ENCODE measurements at regions not wholly inside any gene's neighbourhood (a gene's known extent, or its start where the extent isn't known, plus 50 kb on each side); places are given as distances from the start of the nearest gene placed in this dataset.

DNA sequence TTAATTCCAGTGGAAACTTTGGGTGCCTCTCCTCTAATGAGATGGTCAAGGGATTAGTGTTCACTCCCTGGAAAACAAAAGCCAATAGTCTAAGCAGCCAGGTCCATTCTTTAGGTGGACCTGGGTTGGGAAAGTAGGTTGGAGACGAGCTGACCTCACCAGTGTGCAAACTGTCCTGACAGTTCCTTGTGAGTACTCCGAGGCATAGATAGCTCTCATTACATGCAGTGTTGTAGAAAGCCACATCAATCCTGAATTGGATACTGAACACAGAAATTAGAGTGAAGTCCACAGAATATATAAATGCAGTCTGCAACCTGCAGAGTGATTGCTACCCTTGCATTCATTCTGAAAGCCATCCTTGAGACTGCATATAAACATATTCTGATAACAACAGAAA lies 675.1 kb upstream of the CXADR start:
- intact Hi-C loops (cut with DNase I): no loop called here
- Histone ChIP-seq H3K4me1 (peaks cover 0 to 19% (median 0%) of the 10 kb centered on the region in 12 donors), H3K27me3 (no peaks in the 10 kb centered on the region), H3K27ac (no peak overlapping the region), H3K36me3 (no peaks in the 10 kb centered on the region), H3K4me3 (no peak overlapping the region), H3K9me3 (no peaks in the 10 kb centered on the region)
- no peak for DNase-seq
- ATAC-seq: no peak
- no peak for TF ChIP-seq POLR2A (IDR thresholded peaks at IDR 0.05)
- TF ChIP-seq, protein P1, sequence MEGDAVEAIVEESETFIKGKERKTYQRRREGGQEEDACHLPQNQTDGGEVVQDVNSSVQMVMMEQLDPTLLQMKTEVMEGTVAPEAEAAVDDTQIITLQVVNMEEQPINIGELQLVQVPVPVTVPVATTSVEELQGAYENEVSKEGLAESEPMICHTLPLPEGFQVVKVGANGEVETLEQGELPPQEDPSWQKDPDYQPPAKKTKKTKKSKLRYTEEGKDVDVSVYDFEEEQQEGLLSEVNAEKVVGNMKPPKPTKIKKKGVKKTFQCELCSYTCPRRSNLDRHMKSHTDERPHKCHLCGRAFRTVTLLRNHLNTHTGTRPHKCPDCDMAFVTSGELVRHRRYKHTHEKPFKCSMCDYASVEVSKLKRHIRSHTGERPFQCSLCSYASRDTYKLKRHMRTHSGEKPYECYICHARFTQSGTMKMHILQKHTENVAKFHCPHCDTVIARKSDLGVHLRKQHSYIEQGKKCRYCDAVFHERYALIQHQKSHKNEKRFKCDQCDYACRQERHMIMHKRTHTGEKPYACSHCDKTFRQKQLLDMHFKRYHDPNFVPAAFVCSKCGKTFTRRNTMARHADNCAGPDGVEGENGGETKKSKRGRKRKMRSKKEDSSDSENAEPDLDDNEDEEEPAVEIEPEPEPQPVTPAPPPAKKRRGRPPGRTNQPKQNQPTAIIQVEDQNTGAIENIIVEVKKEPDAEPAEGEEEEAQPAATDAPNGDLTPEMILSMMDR (IDR thresholded peaks at IDR 0.05): no peak
- WGBS, 4 donors: 64 to 82% (median 66%) methylated on average over 2 of the region's 2 CpGs

GRCh38 chr21:16838331-16838730 lies 674.5 kb upstream of the CXADR start:
- peaks cover 0 to 19% (median 0%) of the 10 kb centered on the region in 12 donors for H3K4me1 ChIP-seq
- peak in 1 of 4 donors; percentile 24 for ATAC-seq
- H3K27me3 ChIP-seq: no peaks in the 10 kb centered on the region
- no peak overlapping the region for H3K4me3 ChIP-seq
- H3K9me3 ChIP-seq: no peaks in the 10 kb centered on the region
- TF ChIP-seq, protein P1 (IDR thresholded peaks at IDR 0.05): no peak
- TF ChIP-seq POLR2A (IDR thresholded peaks at IDR 0.05): no peak
- 47 to 64% (median 58%) methylated on average over 3 of the region's 3 CpGs for WGBS, 4 donors
- H3K36me3 ChIP-seq: no peaks in the 10 kb centered on the region
- intact Hi-C loops (cut with DNase I): no loop called here
- H3K27ac ChIP-seq: no peak overlapping the region
- DNase-seq: no peak

GRCh38 chr21:16840538-16840937 lies 672.3 kb upstream of the CXADR start:
- no peak for TF ChIP-seq POLR2A (IDR thresholded peaks at IDR 0.05)
- TF ChIP-seq, protein P1 (IDR thresholded peaks at IDR 0.05): no peak
- intact Hi-C loops (cut with DNase I): no loop called here
- Histone ChIP-seq H3K9me3 (no peaks in the 10 kb centered on the region), H3K27ac (peak overlapping the region in 2 of 12 donors; percentile 11 to 28), H3K4me1 (peaks cover 0 to 19% (median 0%) of the 10 kb centered on the region in 12 donors), H3K27me3 (no peaks in the 10 kb centered on the region), H3K36me3 (no peaks in the 10 kb centered on the region), H3K4me3 (no peak overlapping the region)
- ATAC-seq (no peak), DNase-seq (no peak)

GRCh38 chr21:16841975-16842695 lies 670.7 kb upstream of the CXADR start:
- WGBS, 4 donors: 59 to 66% (median 63%) methylated on average over 4 of the region's 4 CpGs
- ATAC-seq (no peak), DNase-seq (no peak)
- TF ChIP-seq POLR2A (IDR thresholded peaks at IDR 0.05): no peak
- TF ChIP-seq, protein P1 (IDR thresholded peaks at IDR 0.05): no peak
- no peaks in the 10 kb centered on the region for H3K36me3 ChIP-seq
- H3K4me1 ChIP-seq: peaks cover 0 to 15% (median 0%) of the 10 kb centered on the region in 12 donors
- no peak overlapping the region for H3K27ac ChIP-seq
- intact Hi-C loops (cut with DNase I): no loop called here
- no peaks in the 10 kb centered on the region for H3K9me3 ChIP-seq
- peak overlapping the region in 2 of 12 donors; percentile 14 to 15 for H3K4me3 ChIP-seq
- H3K27me3 ChIP-seq: no peaks in the 10 kb centered on the region

Measured in heart left ventricle (tissue), 16 donors.